Stomach (tissue), 4 donors: ENCODE measurements at regions not wholly inside any gene's neighbourhood (a gene's known extent, or its start where the extent isn't known, plus 50 kb on each side); places are given as distances from the start of the nearest gene placed in this dataset.

ENCODE experiments used
- CTCF ChIP-seq, 7 experiments: fragments of 450-650 bp in 4 of 7; fragments of 200-600 bp in 3 of 7; sonication (generic) in 3 of 7; IDR thresholded peaks; one replicate each; pipeline ENCODE4 v1.5.1; 2016 to 2019; ENCODE audit warnings: antibody characterized with exemption in 7 of 7, control low read depth in 2 of 7, mild to moderate bottlenecking in 1 of 7
- POLR2A ChIP-seq, 4 donors: fragments of 450-650 bp; IDR thresholded peaks; one replicate each; pipeline ENCODE4 v1.6.1; 2016; ENCODE audit warnings: antibody characterized with exemption in 4 of 4, control low read depth in 2 of 4, mild to moderate bottlenecking in 1 of 4, moderate library complexity in 1 of 4

- TF ChIP-seq CTCF (IDR thresholded peaks at IDR 0.05) (no peak), POLR2A (IDR thresholded peaks at IDR 0.05) (no peak)
Measured at GRCh38 chr12:114287821-114288525, 118.0 kb downstream of the TBX5 start.
